MM.1S (cell line): ENCODE measurements at regions not wholly inside any gene's neighbourhood (a gene's known extent, or its start where the extent isn't known, plus 50 kb on each side); places are given as distances from the start of the nearest gene placed in this dataset.

Source experiments
- DNase-seq: peaks from one replicate; pipeline ENCODE4 v3.0.0-alpha.2; 2015
- H2AFZ ChIP-seq: fragments of 300-600 bp; sonication (generic); 2 replicates; pipeline ENCODE4 v1.6.0; 2016; ENCODE audit warnings: antibody characterized with exemption, low read length
- H3F3A ChIP-seq: fragments of 300-600 bp; sonication (generic); 2 replicates; pipeline ENCODE4 v1.6.1; 2016; ENCODE audit warnings: mild to moderate bottlenecking, antibody characterized with exemption, low read length, moderate library complexity, mixed read lengths; ENCODE audit not compliant: insufficient read depth
- H3K27ac ChIP-seq: fragments of 300-600 bp; sonication (generic); 2 replicates; pipeline ENCODE4 v1.5.1; 2016; ENCODE audit warnings: mild to moderate bottlenecking, low read length
- H3K27me3 ChIP-seq: fragments of 300-600 bp; sonication (generic); replicated peaks from 2 replicates; pipeline ENCODE4 v1.6.0; 2016; ENCODE audit warnings: low read length; ENCODE audit not compliant: insufficient read depth
- H3K36me3 ChIP-seq: fragments of 300-600 bp; sonication (generic); replicated peaks from 2 replicates; pipeline ENCODE4 v1.6.1; 2016; ENCODE audit warnings: mild to moderate bottlenecking, low read length, mixed read lengths; ENCODE audit not compliant: insufficient read depth
- H3K4me1 ChIP-seq: fragments of 300-600 bp; sonication (generic); 2 replicates; pipeline ENCODE4 v1.6.1; 2016; ENCODE audit warnings: low read length, mixed read lengths
- H3K4me2 ChIP-seq: fragments of 300-600 bp; sonication (generic); 2 replicates; pipeline ENCODE4 v1.6.0; 2016; ENCODE audit warnings: low read depth, low read length
- H3K4me3 ChIP-seq: fragments of 300-600 bp; sonication (generic); 2 replicates; pipeline ENCODE4 v1.5.1; 2016; ENCODE audit warnings: low read length, mixed read lengths
- H3K79me2 ChIP-seq: fragments of 300-600 bp; sonication (generic); 2 replicates; pipeline ENCODE4 v1.6.1; 2016; ENCODE audit warnings: mixed run types, low read length, mixed read lengths
- H3K9ac ChIP-seq: fragments of 300-600 bp; sonication (generic); 2 replicates; pipeline ENCODE4 v1.6.1; 2016; ENCODE audit warnings: low read length, mixed read lengths
- H3K9me2 ChIP-seq: fragments of 300-600 bp; sonication (generic); replicated peaks from 2 replicates; pipeline ENCODE4 v1.6.1; 2016; ENCODE audit warnings: mild to moderate bottlenecking, low read length, mixed read lengths; ENCODE audit not compliant: insufficient read depth
- H3K9me3 ChIP-seq: fragments of 300-600 bp; sonication (generic); replicated peaks from 2 replicates; pipeline ENCODE4 v1.6.1; 2016; ENCODE audit warnings: mild to moderate bottlenecking, low read length, mixed read lengths; ENCODE audit not compliant: insufficient read depth
- H4K20me1 ChIP-seq: fragments of 300-600 bp; sonication (generic); 2 replicates; pipeline ENCODE4 v1.6.1; 2016; ENCODE audit warnings: mild to moderate bottlenecking, low read length, moderate library complexity, mixed read lengths; ENCODE audit not compliant: insufficient read depth
- EZH2 ChIP-seq: fragments of 300-600 bp; sonication (generic); optimal IDR thresholded peaks from 2 replicates; pipeline ENCODE3; 2017; ENCODE audit warnings: low read depth, mild to moderate bottlenecking, antibody characterized with exemption, low read length, mixed read lengths
- EZH2phosphoT487 ChIP-seq: fragments of 300-600 bp; sonication (generic); IDR thresholded peaks from 2 replicates; pipeline ENCODE4 v1.6.1; 2018; ENCODE audit warnings: antibody characterized with exemption, low read length
- TF ChIP-seq, protein P1 (sequence below): fragments of 300-600 bp; sonication (generic); IDR thresholded peaks from 2 replicates; pipeline ENCODE4 v1.5.1; 2016; ENCODE audit warnings: antibody characterized with exemption, low read length, mixed read lengths

DNA sequence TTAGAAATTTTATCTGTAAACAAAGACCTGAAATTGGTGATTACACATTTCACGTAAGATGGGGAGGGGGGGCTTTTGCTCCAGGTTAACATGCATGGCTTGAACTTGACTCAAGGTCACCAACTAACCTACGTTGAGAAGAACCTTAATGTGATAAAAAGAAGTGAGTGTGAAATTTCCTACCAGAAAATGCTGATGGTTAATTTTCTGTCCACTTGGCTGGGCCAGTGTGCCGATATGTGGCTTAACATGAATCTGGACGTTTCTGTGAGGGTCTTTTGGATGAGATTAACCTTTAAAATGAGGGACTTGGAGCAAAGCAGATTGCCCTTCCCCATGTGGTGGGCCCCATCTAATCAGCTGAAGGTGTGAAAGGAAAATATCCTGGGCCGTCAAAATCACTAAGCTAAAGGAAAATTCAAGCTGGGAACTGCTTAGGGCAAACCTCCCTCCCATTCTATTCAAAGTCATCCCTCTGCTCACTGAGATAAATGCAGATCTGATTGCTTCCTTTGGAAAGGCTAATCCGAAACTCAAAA is 107.3 kb upstream of the ENPP6 start:
- Histone ChIP-seq H3K27ac (no peak overlapping the region), H3K27me3 (no peaks in the 10 kb centered on the region), H3K9me3 (no peaks in the 10 kb centered on the region), H3K4me2 (no peak overlapping the region), H3K4me3 (no peak overlapping the region), H3K79me2 (no peaks in the 10 kb centered on the region), H3K4me1 (peaks cover 31% of the 10 kb centered on the region), H2AFZ (no peak overlapping the region), H3F3A (peaks cover 24% of the 10 kb centered on the region), H3K9me2 (no peaks in the 10 kb centered on the region), H4K20me1 (no peaks in the 10 kb centered on the region), H3K9ac (no peak overlapping the region), H3K36me3 (no peaks in the 10 kb centered on the region)
- no peak for TF ChIP-seq EZH2
- TF ChIP-seq EZH2phosphoT487 = no peak
- TF ChIP-seq, protein P1, sequence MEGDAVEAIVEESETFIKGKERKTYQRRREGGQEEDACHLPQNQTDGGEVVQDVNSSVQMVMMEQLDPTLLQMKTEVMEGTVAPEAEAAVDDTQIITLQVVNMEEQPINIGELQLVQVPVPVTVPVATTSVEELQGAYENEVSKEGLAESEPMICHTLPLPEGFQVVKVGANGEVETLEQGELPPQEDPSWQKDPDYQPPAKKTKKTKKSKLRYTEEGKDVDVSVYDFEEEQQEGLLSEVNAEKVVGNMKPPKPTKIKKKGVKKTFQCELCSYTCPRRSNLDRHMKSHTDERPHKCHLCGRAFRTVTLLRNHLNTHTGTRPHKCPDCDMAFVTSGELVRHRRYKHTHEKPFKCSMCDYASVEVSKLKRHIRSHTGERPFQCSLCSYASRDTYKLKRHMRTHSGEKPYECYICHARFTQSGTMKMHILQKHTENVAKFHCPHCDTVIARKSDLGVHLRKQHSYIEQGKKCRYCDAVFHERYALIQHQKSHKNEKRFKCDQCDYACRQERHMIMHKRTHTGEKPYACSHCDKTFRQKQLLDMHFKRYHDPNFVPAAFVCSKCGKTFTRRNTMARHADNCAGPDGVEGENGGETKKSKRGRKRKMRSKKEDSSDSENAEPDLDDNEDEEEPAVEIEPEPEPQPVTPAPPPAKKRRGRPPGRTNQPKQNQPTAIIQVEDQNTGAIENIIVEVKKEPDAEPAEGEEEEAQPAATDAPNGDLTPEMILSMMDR = no peak
- DNase-seq = no peak

DNA sequence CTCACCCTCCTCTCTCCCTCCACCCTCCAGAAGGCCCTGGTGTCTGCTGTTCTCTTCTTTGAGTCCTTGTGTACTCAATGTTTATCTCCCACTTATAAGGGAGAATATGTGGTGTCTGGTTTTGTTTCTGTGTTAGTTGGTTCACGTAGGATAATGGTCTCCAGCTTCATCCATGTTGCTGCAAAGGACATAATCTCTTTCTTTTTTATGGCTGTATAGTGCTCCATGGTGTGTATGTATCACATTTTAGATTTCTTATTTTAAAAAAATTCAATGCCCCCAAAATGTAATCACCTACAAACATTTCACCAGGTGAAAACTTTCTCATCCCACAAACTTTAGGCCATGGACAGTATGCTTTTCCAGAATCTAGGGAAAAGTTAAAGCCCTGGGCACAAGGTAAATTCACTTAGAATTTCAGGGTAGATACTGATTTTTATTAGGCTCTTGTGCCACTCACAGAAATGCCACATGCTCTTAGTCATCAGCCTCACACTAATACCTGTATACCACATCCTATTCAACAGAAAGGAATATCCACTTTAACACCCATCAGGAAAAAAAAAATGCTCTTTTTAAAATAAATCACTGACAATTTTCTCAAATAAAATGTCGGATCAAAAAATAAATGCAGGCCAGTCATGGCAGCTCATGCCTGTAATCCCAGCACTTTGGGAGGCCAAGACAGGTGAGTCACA is 104.8 kb upstream of the ENPP6 start:
- H3K27me3 ChIP-seq = no peaks in the 10 kb centered on the region
- no peak overlapping the region for H3K27ac ChIP-seq
- no peaks in the 10 kb centered on the region for H3K36me3 ChIP-seq
- no peak overlapping the region for H2AFZ ChIP-seq
- no peaks in the 10 kb centered on the region for H4K20me1 ChIP-seq
- peaks cover 25% of the 10 kb centered on the region for H3K4me1 ChIP-seq
- no peak for DNase-seq
- peaks cover 22% of the 10 kb centered on the region for H3F3A ChIP-seq
- no peaks in the 10 kb centered on the region for H3K9me3 ChIP-seq
- no peak overlapping the region for H3K4me3 ChIP-seq
- H3K9me2 ChIP-seq = no peaks in the 10 kb centered on the region
- H3K9ac ChIP-seq = no peak overlapping the region
- no peak overlapping the region for H3K4me2 ChIP-seq
- H3K79me2 ChIP-seq = no peaks in the 10 kb centered on the region
- TF ChIP-seq, protein P1 = no peak
- TF ChIP-seq EZH2 = no peak
- no peak for TF ChIP-seq EZH2phosphoT487

DNA sequence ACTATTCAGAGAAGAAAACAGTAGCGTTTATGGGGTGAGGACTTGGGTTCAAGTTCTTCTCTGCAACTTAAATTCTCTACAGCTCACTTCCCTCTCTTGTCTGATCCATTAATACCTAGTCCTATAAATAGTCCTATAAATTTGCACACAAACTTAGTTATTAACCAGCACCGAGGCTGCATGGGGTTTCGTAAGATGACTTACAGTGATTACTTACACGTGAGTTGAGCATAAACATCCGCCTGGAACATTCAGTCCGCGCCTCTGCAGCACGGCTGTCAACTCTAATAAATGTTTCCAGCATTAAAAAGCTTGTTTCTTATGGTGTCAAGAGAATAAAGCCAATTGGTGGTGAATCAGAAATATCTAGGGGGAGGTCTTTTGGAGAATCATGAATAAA is 103.0 kb upstream of the ENPP6 start:
- peak overlapping the region; percentile 89 for H3K27ac ChIP-seq
- H3K4me3 ChIP-seq = no peak overlapping the region
- no peaks in the 10 kb centered on the region for H3K9me2 ChIP-seq
- H3K27me3 ChIP-seq = no peaks in the 10 kb centered on the region
- H3K9me3 ChIP-seq = no peaks in the 10 kb centered on the region
- H3K36me3 ChIP-seq = no peaks in the 10 kb centered on the region
- H3K9ac ChIP-seq = 0 out of 2 replicates have a peak overlapping the region, but pooled peaks have one; percentile 45
- H3F3A ChIP-seq = peaks cover 21% of the 10 kb centered on the region
- H2AFZ ChIP-seq = peak overlapping the region; percentile 23; the same call in 1 of the 2 replicates
- no peaks in the 10 kb centered on the region for H4K20me1 ChIP-seq
- peak overlapping the region; percentile 32; the same call in 1 of the 2 replicates for H3K4me2 ChIP-seq
- H3K79me2 ChIP-seq = no peaks in the 10 kb centered on the region
- DNase-seq = no peak
- TF ChIP-seq, protein P1 = no peak
- no peak for TF ChIP-seq EZH2phosphoT487
- TF ChIP-seq EZH2 = no peak
- peaks cover 24% of the 10 kb centered on the region for H3K4me1 ChIP-seq
